ENCODE measurements at regions not wholly inside any gene's neighbourhood (a gene's known extent, or its start where the extent isn't known, plus 50 kb on each side); places are given as distances from the start of the nearest gene placed in this dataset.

DNA sequence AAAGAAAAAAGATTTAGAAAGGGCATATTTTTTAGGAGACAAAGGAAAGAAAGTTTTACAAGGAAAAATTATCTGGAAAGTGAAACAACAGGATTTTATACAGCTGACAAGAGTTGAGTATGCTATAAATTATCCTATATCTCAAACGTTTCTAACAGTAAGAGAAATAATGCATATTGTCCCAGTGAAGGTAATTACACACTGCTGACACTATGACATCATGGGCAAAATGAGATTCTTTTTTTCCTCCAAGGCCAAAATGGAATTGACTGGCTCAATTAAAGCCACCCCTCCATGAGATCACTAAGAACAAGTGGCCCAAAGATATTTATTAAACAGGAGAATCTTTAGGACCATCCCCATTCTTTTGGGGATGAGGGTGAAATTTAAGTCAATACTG lies 72.0 kb upstream of the CDIN1 start:
- no peak for DNase-seq (ENCODE audit: low read depth, low spot score)
- H3K27ac ChIP-seq, result no peak overlapping the region

DNA sequence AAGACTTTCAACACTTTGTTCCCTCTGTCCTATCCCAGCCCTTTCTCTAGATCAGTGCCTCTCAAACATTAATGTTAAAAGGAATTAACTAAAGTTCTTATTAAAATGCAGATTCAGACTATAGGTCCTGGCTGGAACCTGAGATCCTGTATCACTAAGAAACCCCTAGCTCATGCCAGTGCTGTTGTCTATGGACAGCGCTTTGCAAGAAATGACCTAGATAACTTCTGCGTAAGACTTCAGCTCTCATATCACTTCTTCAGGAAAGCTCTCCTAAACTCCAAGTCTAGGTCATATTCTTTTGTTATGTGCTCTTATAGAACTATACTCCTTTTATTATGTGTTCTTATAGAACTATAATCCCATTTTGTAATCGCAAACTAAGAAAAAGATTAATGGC lies 67.8 kb upstream of the CDIN1 start:
- H3K27ac ChIP-seq, result no peak overlapping the region
- no peak for DNase-seq (ENCODE audit: low read depth, low spot score)

DNA sequence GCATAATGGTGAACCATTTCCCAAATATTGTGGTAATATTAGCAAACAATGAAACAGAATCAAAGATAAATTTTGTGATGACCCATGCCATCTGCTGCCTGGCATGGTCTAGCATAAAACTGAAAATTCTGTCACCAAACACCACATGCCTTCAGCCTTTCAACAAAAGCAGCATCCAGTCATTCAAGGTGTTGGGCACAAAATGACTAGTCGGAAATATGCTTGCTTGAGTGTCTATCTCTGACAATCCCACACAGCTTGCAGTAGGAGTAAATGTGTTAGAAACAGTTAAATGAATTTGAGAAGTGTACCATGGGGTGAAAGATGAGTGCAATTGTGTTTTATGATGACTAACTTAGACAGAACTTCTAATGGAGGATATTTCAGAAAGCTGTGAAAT lies 61.7 kb upstream of the CDIN1 start:
- DNase-seq (ENCODE audit: low read depth, low spot score), result no peak
- no peak overlapping the region for H3K27ac ChIP-seq

DNA sequence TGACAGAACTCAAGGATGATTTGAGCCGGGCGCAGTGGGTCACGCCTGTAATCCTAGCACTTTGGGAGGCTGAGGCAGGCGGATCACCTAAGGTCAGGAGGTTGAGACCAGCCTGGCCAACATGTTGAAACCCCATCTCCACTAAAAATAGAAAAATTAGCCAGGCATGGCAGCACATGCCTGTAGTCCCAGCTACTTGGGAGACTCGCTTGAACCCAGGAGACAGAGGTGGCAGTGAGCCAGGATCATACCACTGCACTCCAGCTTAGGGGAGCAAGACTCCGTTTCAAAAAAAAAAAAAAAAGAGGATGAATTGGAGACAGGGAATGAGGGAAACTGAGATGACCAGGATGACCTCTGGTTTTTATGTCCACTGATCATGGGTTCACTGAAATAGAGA lies 60.4 kb upstream of the CDIN1 start:
- no peak for DNase-seq (ENCODE audit: low read depth, low spot score)
- no peak overlapping the region for H3K27ac ChIP-seq

DNA sequence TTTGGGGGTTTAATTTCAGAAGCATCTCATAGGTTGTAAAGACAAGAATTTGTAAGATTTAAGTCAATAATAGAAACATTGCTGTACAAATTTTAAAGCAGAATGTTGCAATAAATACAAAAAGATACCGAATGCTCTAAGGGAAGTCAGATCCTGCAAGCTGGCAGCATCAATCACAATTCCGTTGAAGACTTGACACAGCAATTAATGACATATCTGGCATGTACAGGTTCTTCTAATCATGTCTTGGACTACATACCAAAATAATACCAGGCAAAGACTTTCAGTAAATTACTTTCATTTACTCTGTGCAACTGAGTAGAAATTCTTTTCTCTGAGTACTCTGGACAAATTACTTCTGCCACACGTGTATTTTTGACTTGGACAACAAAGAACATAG lies 54.0 kb upstream of the CDIN1 start:
- DNase-seq (ENCODE audit: low read depth, low spot score), result no peak
- H3K27ac ChIP-seq, result no peak overlapping the region

DNA sequence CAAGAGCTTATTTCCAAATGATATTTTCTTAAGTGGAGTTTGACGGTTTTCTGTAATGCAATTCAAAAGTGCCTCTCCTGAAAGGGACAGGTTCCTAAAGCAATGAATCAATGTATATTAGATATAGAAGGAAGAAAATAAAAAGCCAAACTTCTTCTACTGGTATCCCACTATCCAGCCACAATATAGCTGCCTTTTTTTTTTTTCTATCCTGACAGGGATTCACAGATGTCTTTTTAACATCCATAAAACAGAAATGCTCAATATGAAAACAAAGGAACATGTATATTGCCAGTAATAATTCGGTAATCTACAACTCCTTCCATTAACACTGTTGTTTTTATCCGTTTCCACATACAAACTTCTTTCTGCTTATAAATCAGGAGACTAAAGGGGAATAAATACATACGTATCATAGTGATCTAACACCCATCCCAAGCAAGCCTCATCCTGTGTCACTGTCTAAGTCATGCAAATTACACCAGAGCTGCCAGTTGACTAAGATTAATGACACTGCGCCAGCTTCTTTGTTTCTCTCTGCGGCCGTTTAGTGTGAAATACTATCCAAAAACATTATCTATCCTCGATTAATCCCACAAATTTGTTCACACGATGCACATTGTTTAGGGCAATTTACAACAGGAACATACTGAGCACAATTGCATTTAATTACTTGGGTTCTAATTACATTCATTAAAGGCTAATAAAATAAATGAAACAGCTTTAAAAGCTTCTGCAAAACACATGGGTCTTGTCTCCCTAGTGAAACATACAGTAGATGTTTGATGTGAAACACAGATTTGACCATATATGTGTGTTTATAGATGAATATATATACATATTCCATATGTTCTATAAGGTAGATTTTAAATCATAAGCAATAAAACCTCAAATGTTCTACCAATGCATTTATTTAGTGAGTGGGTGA lies 51.9 kb upstream of the CDIN1 start:
- DNase-seq (ENCODE audit: low read depth, low spot score), result peak; percentile 6
- H3K27ac ChIP-seq, result no peak overlapping the region

DNA sequence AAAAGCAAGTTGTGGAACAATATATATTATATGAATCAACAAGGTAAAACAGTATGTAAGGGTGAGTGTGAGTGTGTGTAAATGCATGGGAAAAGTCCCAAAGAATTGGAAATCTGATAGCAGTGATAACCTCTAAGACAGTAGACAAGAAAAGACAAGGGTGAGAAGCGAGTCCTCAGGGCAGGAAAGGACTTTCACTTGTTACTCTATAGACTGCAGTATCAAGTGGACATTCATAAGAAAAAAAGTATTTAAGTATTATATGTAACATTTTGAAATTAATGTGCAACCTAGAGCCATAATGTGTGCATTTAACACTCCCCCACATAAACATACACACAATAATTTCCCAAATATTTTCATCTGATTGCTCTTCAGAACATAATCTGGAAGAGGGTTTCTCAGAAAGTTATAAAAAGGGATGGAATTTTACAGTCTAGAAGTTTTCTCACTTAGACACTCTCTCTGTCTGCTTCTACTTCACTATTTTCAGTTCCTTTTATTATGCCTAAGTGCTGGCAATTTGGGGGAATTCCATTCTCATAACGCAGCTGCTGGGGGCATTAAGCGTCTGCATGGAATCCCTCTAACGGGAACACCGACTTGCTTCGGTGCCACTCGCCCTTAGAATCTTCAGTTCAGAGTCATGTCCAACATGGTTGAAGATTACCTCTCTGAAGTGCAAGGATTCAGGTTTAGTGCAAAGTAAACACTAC lies 50.0 kb upstream of the CDIN1 start:
- no peak overlapping the region for H3K27ac ChIP-seq
- no peak for DNase-seq (ENCODE audit: low read depth, low spot score)

Data from epithelial cell of prostate (primary cell).